Skeletal muscle tissue (tissue), 3 donors: ENCODE measurements at regions not wholly inside any gene's neighbourhood (a gene's known extent, or its start where the extent isn't known, plus 50 kb on each side); places are given as distances from the start of the nearest gene placed in this dataset.

Source experiments
- H3K27ac ChIP-seq: one replicate; pipeline ENCODE4 v1.7.0; 2013; ENCODE audit warnings: mild to moderate bottlenecking, low read depth, low read length, inconsistent platforms
- H3K27me3 ChIP-seq, 3 donors: one replicate each; pipeline ENCODE4 v1.7.0; 2013; ENCODE audit warnings: low read length in 3 of 3; ENCODE audit not compliant: control insufficient read depth in 3 of 3, insufficient read depth in 3 of 3
- H3K36me3 ChIP-seq, 3 donors: one replicate each; pipeline ENCODE4 v1.7.0; 2013; ENCODE audit warnings: low read length in 3 of 3; ENCODE audit not compliant: control insufficient read depth in 3 of 3, insufficient read depth in 3 of 3
- H3K4me1 ChIP-seq, 3 donors: one replicate each; pipeline ENCODE4 v1.7.0; 2013; ENCODE audit warnings: low read length in 3 of 3, mild to moderate bottlenecking in 3 of 3; ENCODE audit not compliant: control insufficient read depth in 3 of 3, insufficient read depth in 3 of 3
- H3K4me3 ChIP-seq, 3 donors: one replicate each; pipeline ENCODE4 v1.7.0; 2013; ENCODE audit warnings: low read length in 3 of 3
- H3K9ac ChIP-seq, 3 donors: one replicate each; pipeline ENCODE4 v1.7.0; 2013; ENCODE audit warnings: low read length in 3 of 3, mild to moderate bottlenecking in 3 of 3, moderate library complexity in 2 of 3, low read depth in 1 of 3
- H3K9me3 ChIP-seq, 3 donors: one replicate each; pipeline ENCODE4 v1.7.0; 2013; ENCODE audit warnings: low read length in 3 of 3; ENCODE audit not compliant: control insufficient read depth in 3 of 3
- donor health status: Osteomylitis.

DNA sequence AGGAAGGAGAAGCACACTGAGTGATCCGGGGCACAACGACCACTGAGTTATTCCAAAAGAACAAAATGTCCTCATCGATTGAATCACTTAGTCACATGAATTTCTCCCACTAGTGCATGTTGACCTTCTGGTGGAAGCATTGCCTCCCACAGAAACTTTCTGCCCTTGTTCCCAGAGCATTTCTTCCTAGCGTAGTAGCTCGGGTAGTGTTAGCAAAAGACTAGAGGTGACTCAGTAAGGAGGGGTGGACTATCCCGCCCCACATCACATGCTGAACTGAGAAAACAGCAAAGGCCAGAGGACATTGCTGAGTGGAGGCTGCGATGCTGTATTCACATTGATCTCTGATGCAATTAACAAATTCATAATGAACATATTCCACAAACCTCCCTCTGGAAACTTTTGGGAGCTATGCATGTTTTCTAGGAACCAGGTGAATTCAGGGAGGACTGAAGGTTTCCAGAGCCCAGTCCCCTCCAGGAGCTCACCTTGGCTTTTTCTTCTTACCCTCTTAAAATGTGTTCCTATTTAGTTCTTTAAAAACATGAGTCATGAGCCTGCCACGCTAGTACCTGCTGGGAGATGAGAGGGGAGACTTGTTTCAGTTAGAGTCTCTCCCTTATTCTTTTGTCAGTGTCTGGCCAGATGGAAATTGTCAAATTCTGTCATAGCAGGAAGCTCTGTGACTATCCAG is 507.9 kb downstream of the CDH26 start:
- Histone ChIP-seq H3K36me3 (no peaks in the 10 kb centered on the region), H3K9me3 (no peaks in the 10 kb centered on the region), H3K27me3 (no peaks in the 10 kb centered on the region), H3K4me1 (no peaks in the 10 kb centered on the region), H3K4me3 (no peak overlapping the region), H3K9ac (no peak overlapping the region), H3K27ac (no peak overlapping the region)

- Histone ChIP-seq H3K4me3 (no peak overlapping the region), H3K27me3 (no peaks in the 10 kb centered on the region), H3K4me1 (no peaks in the 10 kb centered on the region), H3K27ac (no peak overlapping the region), H3K9me3 (no peaks in the 10 kb centered on the region), H3K36me3 (no peaks in the 10 kb centered on the region), H3K9ac (no peak overlapping the region)
These were observed 508.4 kb downstream of the CDH26 start for GRCh38 chr20:60466687-60467022.

- H3K4me1 ChIP-seq, result no peaks in the 10 kb centered on the region
These were observed 508.9 kb downstream of the CDH26 start for GRCh38 chr20:60467078-60467477.

GRCh38 chr20:60467771-60468170 is 509.5 kb downstream of the CDH26 start:
- H3K4me1 ChIP-seq, result no peaks in the 10 kb centered on the region
- no peak overlapping the region for H3K4me3 ChIP-seq
- no peaks in the 10 kb centered on the region for H3K9me3 ChIP-seq
- H3K27me3 ChIP-seq, result no peaks in the 10 kb centered on the region
- no peak overlapping the region for H3K27ac ChIP-seq
- no peak overlapping the region for H3K9ac ChIP-seq
- H3K36me3 ChIP-seq, result no peaks in the 10 kb centered on the region

More at GRCh38 chr20:60467078-60467477, 508.9 kb downstream of the CDH26 start:
- Histone ChIP-seq H3K9ac (no peak overlapping the region), H3K4me3 (no peak overlapping the region), H3K27me3 (no peaks in the 10 kb centered on the region), H3K27ac (no peak overlapping the region), H3K9me3 (no peaks in the 10 kb centered on the region), H3K36me3 (no peaks in the 10 kb centered on the region)

- Histone ChIP-seq H3K4me1 (no peaks in the 10 kb centered on the region), H3K9ac (no peak overlapping the region), H3K9me3 (no peaks in the 10 kb centered on the region), H3K27me3 (peaks cover 0 to 8% (median 0%) of the 10 kb centered on the region in 3 donors), H3K4me3 (no peak overlapping the region), H3K27ac (no peak overlapping the region), H3K36me3 (no peaks in the 10 kb centered on the region)
These were observed 511.6 kb downstream of the CDH26 start for GRCh38 chr20:60469829-60470228.

DNA sequence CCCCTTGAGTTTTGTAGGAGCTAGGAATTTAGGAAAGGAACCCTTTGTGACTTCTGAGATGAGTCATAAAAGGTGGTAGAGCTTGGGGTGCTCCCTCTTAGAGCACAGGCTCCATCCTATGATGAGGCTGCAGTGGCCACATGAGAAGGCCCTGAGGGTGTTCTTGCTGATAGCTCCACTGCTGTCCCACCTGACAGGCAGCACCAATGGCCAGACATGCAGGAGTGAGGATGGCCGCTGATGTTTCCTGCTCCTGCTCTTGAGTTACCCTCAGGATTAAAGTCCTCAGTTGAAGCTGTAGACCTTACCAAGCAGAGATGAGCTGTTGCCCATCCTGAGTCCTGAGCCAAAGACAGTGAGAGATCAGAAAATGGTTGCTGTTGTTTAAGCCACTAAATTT is 512.1 kb downstream of the CDH26 start:
- H3K9ac ChIP-seq, result no peak overlapping the region
- no peak overlapping the region for H3K27ac ChIP-seq
- no peaks in the 10 kb centered on the region for H3K36me3 ChIP-seq
- H3K27me3 ChIP-seq, result peaks cover 0 to 8% (median under 1%) of the 10 kb centered on the region in 3 donors
- no peak overlapping the region for H3K4me3 ChIP-seq
- no peaks in the 10 kb centered on the region for H3K4me1 ChIP-seq
- no peaks in the 10 kb centered on the region for H3K9me3 ChIP-seq

DNA sequence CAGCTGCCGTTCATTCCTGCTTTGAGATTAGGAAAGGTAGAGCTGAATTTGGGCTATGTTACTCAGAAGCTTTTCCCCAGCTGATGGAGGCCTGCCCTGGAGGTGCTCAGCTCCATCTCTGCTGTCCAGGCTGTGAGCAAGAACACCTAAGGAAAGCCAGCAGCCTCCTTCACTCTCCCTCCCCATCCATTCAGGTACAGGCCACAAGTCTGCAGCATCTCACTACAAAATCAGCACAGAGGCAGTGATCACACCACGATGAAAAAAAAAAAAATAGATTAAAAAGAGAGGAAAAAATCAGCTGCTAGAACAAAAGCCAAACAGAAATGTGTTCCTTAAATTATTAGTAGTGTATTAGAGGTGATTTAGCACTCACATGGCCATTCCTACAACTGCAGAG is 515.0 kb downstream of the CDH26 start:
- H3K4me1 ChIP-seq, result no peaks in the 10 kb centered on the region
- peaks cover 0 to 8% (median 3%) of the 10 kb centered on the region in 3 donors for H3K27me3 ChIP-seq
- no peak overlapping the region for H3K4me3 ChIP-seq
- H3K9me3 ChIP-seq, result no peaks in the 10 kb centered on the region
- H3K27ac ChIP-seq, result no peak overlapping the region
- no peaks in the 10 kb centered on the region for H3K36me3 ChIP-seq
- H3K9ac ChIP-seq, result no peak overlapping the region

- no peak overlapping the region for H3K4me3 ChIP-seq
- H3K9me3 ChIP-seq, result no peaks in the 10 kb centered on the region
- H3K36me3 ChIP-seq, result no peaks in the 10 kb centered on the region
These were observed 516.2 kb downstream of the CDH26 start for GRCh38 chr20:60474385-60474910.

DNA sequence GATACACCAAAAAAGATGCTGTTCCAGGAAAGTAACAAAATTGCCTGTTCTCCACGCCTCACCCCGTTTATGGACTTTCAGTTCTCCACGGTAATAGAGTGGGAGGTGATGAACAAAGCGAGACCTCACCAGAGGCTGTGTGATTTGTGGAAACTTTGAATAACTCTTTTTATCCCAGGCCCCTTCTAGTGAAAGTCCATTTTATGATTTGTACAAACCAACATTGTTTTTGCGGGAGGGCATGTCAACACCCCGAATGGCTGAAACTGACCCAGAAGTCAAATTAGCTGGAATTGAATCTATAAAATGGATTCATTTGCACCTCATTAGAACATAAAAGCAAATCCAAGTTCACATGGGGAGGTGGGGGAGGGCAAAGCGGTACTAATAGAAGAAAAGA is 517.8 kb downstream of the CDH26 start:
- H3K36me3 ChIP-seq, result no peaks in the 10 kb centered on the region
- peaks cover under 1 to 14% (median 3%) of the 10 kb centered on the region in 3 donors for H3K27me3 ChIP-seq
- no peaks in the 10 kb centered on the region for H3K4me1 ChIP-seq

More at GRCh38 chr20:60474385-60474910, 516.2 kb downstream of the CDH26 start:
- Histone ChIP-seq H3K27me3 (peaks cover 0 to 12% (median 3%) of the 10 kb centered on the region in 3 donors), H3K4me1 (no peaks in the 10 kb centered on the region), H3K9ac (no peak overlapping the region), H3K27ac (no peak overlapping the region)

GRCh38 chr20:60477958-60478357 is 519.7 kb downstream of the CDH26 start:
- H3K9ac ChIP-seq, result no peak overlapping the region
- H3K4me3 ChIP-seq, result no peak overlapping the region
- no peaks in the 10 kb centered on the region for H3K9me3 ChIP-seq
- no peaks in the 10 kb centered on the region for H3K36me3 ChIP-seq
- H3K27me3 ChIP-seq, result peaks cover 3 to 18% (median 4%) of the 10 kb centered on the region in 3 donors
- H3K27ac ChIP-seq, result no peak overlapping the region
- peaks cover 0 to 4% (median 0%) of the 10 kb centered on the region in 3 donors for H3K4me1 ChIP-seq

More for the DNA sequence above, 517.8 kb downstream of the CDH26 start:
- H3K9me3 ChIP-seq, result no peaks in the 10 kb centered on the region
- no peak overlapping the region for H3K27ac ChIP-seq
- H3K9ac ChIP-seq, result no peak overlapping the region
- H3K4me3 ChIP-seq, result no peak overlapping the region
